CD4-positive, alpha-beta T cell treated with Interferon alpha-2 for 1 hour (primary cell): ENCODE measurements at regions not wholly inside any gene's neighbourhood (a gene's known extent, or its start where the extent isn't known, plus 50 kb on each side); places are given as distances from the start of the nearest gene placed in this dataset.
A peak's percentile ranks its signal among the peaks of the same experiment; 100 is the strongest.

Experiments
- DNase-seq, 2 donors: peaks; one replicate each; pipeline ENCODE4 v3.0.0-alpha.2; 2020 to 2022

GRCh38 chr11:112542479-112542878 is 281.8 kb upstream of the PLET1 start:
- no peak for DNase-seq

GRCh38 chr11:112543390-112543789 is 282.7 kb upstream of the PLET1 start:
- DNase-seq = no peak

DNA sequence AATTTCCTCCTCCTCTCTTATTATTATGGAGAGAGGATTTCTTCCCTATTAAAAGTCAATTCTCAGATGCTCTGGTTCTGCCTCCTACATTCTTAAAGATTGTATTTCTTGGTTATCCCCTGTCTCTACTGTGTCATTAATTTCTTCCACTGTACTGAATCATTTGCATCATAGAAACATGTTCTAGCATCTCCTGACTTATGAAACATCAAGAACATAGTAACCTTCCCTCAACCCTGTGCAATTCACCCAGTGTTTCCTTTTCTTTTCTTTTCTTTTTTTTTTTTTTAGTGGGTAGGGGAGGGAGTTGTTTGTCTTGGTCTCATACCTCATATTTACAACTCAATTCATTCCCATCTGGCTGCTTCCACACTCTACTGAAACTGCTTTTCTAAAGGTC is 288.0 kb upstream of the PLET1 start:
- DNase-seq = no peak

- no peak for DNase-seq
Measured at GRCh38 chr11:112553205-112553731, 292.6 kb upstream of the PLET1 start.

GRCh38 chr11:112554586-112554985 is 293.9 kb upstream of the PLET1 start:
- DNase-seq = no peak

DNA sequence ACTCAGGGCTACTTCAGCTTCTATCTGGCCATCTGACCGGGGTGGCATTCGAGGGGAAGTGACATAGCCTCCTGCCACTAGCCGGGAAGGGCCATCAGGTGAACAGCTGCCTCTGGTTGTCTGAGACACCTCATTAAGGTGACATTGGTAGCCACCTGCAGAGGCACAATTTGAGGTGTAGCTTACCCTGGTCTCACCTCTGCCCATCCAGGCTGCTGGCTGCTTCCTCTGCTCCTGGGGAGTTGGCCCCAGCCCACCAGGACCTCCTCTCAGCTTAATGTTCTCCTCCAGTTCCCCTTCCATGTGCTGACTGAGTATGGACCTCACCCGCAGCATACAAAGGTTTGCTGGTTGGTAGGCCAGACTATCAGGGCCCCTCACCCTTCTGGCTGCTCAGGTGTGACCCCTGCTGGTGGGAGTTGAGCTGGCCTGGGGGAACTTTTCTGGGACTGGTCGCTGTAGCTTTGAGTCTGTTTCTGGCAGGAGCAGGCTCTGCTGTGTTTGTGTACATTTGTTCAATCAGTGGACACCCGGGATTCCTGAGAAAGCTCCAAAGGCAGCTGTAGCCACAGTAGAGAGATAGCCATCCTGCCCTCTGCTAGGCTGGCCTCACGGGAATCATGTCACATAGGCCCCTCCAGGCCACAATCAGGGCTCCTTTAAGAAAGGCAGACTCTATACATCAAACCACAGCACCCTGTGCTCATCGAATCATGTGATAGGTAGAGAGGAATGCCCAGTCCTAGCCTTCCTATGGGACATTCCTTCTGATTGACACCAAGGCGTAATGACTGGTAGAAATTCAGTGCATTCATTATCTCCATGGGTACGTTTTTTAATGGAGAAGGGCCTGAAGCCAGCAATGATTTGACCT is 295.1 kb upstream of the PLET1 start:
- DNase-seq = peak; percentile 38 to 61

DNA sequence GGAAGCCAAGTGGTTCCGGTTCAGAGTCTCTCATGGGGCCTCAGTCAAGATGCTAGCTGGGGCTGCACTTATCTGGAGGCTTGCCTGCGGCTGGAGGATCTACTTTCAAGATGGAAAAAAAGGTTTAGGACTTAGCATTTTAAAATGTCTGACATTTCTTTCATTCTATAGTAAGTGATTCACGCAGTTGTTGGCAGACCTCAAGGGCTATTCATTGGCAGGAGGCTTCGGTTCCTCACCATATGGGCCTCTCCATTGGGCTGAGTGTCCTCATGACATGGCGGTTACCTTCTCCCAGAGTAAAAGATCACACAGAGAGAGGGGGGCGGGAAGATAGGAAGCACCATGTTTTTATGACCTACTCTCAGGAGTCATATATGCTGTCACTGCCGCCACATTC is 298.0 kb upstream of the PLET1 start:
- no peak for DNase-seq

GRCh38 chr11:112563808-112564207 is 303.1 kb upstream of the PLET1 start:
- no peak for DNase-seq

- DNase-seq = no peak
Measured at GRCh38 chr11:112564228-112564955, 303.7 kb upstream of the PLET1 start.

- no peak for DNase-seq
Measured at GRCh38 chr11:112565551-112565950, 304.9 kb upstream of the PLET1 start.

- DNase-seq = no peak
Measured at GRCh38 chr11:112566124-112566523, 305.5 kb upstream of the PLET1 start.

DNA sequence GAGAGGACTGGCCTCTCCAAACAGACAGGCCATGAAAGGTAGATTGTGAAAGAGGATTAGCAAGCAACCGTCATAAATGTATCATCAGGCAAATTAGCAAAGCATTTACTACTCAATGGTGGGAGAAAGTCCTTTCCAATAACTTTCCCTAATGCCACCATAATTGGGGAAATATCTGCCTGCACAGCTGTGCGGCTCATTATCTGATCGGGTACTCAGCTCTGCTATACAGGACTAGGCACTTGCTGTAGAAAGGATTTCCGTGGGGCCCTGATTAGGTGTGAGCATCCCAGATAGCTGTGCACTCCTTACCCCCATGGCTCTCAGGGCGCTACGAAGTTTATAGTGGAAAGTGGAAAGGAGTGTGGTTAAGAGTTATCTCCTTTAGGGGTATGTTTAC is 309.7 kb upstream of the PLET1 start:
- no peak for DNase-seq

DNA sequence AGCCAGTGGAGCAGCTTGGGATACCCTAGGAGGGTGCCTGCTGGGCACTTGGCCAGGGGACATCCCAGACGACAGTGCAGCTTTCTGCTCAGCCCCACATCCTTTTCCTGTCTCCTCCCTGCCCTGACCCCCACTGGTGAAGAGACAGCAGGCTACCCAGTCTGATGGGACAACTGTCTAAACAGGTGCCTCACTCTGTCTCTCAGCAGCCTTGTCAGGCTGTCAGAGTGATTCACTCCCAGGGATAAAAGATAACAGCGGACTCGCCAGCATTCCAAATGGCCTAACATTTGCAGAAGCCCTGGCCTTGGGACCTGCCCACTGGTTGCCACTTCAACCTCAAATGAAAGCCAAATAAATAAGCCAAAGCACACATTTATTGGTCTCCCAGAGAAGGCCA is 318.6 kb upstream of the PLET1 start:
- no peak for DNase-seq

DNA sequence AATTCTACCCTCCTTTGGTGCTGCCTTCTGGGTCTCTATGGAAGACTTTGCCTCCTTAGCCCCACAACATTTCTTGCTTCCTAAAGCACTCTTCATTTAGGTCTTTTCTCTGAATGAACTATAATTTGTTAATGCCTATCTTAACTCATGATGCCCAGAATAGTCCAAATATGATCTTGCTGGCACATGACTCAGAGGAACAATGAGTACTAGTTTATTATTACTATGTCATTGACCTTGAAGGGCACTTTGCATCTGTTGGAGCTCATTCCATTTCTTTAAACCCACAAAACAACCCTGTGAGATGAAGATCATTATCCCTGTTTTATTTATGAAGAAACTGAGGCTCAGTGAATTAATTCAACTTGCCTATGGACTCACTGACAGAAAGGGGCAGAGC is 320.2 kb upstream of the PLET1 start:
- no peak for DNase-seq

- DNase-seq = no peak
Measured at GRCh38 chr11:112581747-112582146, 321.1 kb upstream of the PLET1 start.

- DNase-seq = no peak
Measured at GRCh38 chr11:112582366-112582765, 321.7 kb upstream of the PLET1 start.

DNA sequence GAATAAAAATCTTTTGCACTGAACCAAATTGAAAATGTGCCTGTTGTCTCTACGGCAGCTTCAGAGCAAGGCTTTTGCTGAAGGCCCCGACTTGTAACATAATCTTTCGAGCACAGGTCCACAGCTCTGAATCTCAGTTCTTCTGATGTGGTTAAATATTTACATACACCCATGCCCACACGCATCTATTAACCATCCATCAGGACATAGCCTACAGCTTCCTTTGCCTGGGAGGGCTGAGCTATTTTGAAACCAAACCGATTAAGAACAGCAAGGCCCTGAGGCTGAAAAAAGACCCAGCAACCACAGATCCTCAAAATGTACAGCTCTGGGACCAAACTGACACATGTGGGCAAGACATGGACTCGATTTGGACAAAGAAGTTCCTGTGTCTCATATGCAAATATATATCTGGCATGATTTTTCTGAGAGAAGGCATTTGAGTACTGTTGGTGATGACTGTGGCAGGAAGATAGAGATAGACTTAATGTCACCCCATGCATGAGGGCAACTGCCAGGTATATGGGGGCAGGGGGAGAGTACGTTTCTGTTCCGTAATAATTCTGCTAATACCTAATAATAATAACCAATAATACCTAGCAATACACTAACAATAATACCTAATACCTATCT is 322.7 kb upstream of the PLET1 start:
- no peak for DNase-seq

GRCh38 chr11:112584672-112585071 is 324.0 kb upstream of the PLET1 start:
- DNase-seq = peak in 1 of 2 donors; percentile 3

DNA sequence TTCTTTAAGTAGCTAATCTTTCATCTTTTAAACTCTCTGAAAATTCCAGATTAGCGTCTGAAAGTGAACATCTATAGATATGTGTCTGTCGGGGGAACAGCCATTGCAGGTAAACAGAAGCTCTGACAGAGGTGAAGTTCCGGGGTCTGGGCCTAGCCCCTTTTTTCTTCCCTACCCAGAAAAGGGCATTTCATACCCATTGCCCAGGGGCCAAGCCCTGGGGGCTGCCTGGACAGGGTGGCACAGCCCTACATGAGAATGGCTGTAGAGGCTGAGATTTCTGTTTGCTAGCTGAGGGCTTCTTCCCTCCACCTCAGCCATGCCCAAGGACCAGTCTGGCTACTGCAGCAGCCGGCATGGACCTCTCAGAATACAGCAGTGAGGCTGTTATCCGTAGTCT is 327.0 kb upstream of the PLET1 start:
- no peak for DNase-seq

GRCh38 chr11:112588252-112588694 is 327.6 kb upstream of the PLET1 start:
- DNase-seq = peak; percentile 34 to 58

DNA sequence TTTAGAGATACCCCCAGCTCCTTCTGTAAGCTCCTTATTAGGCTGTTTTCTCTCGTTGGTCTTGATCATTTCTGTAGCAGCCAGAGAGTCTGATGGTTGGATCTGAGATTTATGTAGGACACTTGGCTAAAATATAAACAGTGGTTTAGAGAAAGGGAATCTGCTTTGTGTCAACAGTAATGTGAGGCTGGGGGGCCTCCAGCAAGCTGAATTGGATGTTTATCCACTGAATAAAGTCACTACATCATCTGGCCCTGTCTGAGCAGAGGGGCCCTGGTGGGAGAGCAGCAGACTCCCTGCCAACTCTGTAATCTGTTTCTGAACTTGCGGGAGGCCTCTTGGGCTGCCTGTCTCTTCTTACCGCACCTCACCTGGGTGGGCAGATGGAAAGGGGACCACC is 328.5 kb upstream of the PLET1 start:
- no peak for DNase-seq

- DNase-seq = no peak
Measured at GRCh38 chr11:112590764-112591163, 330.1 kb upstream of the PLET1 start.

DNA sequence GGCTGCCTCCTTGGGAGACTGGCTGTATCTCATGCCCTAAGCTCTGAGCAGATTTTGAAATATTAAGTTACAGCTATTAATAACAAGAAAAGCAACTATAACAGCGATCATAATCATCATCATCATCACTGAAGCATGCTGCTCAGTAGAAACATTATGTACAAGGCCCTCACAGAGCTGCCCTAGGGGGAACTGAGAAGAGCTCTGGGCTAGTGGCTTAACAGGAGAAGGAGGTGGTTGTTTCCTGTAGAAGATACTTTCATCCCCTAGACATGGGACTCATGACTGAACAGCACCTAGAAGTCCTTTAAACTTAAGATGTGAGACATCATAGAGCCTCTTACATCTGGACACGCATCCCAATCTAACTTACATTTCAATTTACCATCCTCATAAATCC is 332.8 kb upstream of the PLET1 start:
- DNase-seq = no peak

- DNase-seq = no peak
Measured at GRCh38 chr11:112596324-112596723, 335.7 kb upstream of the PLET1 start.
